NCI-H526 (cell line): ENCODE measurements at regions not wholly inside any gene's neighbourhood (a gene's known extent, or its start where the extent isn't known, plus 50 kb on each side); places are given as distances from the start of the nearest gene placed in this dataset.
"Not testable (repeated sequence)": the region's sequence is repeated elsewhere in the genome, so short reads cannot be mapped to it uniquely, and the experiment has no call there.

Experiments
- DNase-seq, 2 experiments: peaks; one replicate each; lab custom pipeline; 2025; lab: John Stamatoyannopoulos, UW

- DNase-seq: no peak
These were observed 581.2 kb downstream of the PTPRC start for GRCh38 chr1:199220031-199220430.

GRCh38 chr1:199221371-199222150 is 582.7 kb downstream of the PTPRC start:
- no peak for DNase-seq

- no peak for DNase-seq
These were observed 585.1 kb downstream of the PTPRC start for GRCh38 chr1:199223936-199224335.

GRCh38 chr1:199226163-199226562 is 587.3 kb downstream of the PTPRC start:
- DNase-seq: no peak

- DNase-seq: peak; percentile 24 to 59
These were observed 603.3 kb downstream of the PTPRC start for GRCh38 chr1:199242147-199242546.

- no peak for DNase-seq
These were observed 603.8 kb downstream of the PTPRC start for GRCh38 chr1:199242601-199243000.

- peak in 1 of 2 experiments; percentile 33 for DNase-seq
These were observed 604.7 kb downstream of the PTPRC start for GRCh38 chr1:199243423-199244061.

GRCh38 chr1:199245946-199246345 is 607.1 kb downstream of the PTPRC start:
- DNase-seq: no peak

GRCh38 chr1:199246716-199247115 is 607.9 kb downstream of the PTPRC start:
- peak in 1 of 2 experiments; percentile 9 for DNase-seq

GRCh38 chr1:199247891-199248290 is 609.1 kb downstream of the PTPRC start:
- no peak for DNase-seq

- DNase-seq: not testable (repeated sequence)
These were observed 615.2 kb downstream of the PTPRC start for GRCh38 chr1:199254040-199254439.

GRCh38 chr1:199261328-199261727 is 622.5 kb downstream of the PTPRC start:
- DNase-seq: no peak

GRCh38 chr1:199264283-199264682 is 625.4 kb downstream of the PTPRC start:
- DNase-seq: no peak

GRCh38 chr1:199264911-199265310 is 626.1 kb downstream of the PTPRC start:
- DNase-seq: no peak

GRCh38 chr1:199265319-199265718 is 626.5 kb downstream of the PTPRC start:
- no peak for DNase-seq

- no peak for DNase-seq
These were observed 630.4 kb downstream of the PTPRC start for GRCh38 chr1:199269241-199269640.

GRCh38 chr1:199272139-199272544 is 633.3 kb downstream of the PTPRC start:
- DNase-seq: no peak

- no peak for DNase-seq
These were observed 633.8 kb downstream of the PTPRC start for GRCh38 chr1:199272628-199273086.

- DNase-seq: peak in 1 of 2 experiments; percentile 36
These were observed 635.1 kb downstream of the PTPRC start for GRCh38 chr1:199273837-199274379.

GRCh38 chr1:199279067-199279466 is 640.2 kb downstream of the PTPRC start:
- no peak for DNase-seq

- DNase-seq: no peak
These were observed 641.2 kb downstream of the PTPRC start for GRCh38 chr1:199279872-199280645.

GRCh38 chr1:199282751-199283305 is 644.0 kb downstream of the PTPRC start:
- DNase-seq: no peak
